Right cardiac atrium (tissue), 5 donors: ENCODE measurements at regions not wholly inside any gene's neighbourhood (a gene's known extent, or its start where the extent isn't known, plus 50 kb on each side); places are given as distances from the start of the nearest gene placed in this dataset.
A peak's percentile ranks its signal among the peaks of the same experiment; 100 is the strongest.
"Not testable (repeated sequence)": the region's sequence is repeated elsewhere in the genome, so short reads cannot be mapped to it uniquely, and the experiment has no call there.

Experiments used
- ATAC-seq, 2 donors: fragments of 200-7000 bp; cut with Tn5 transposase; one replicate each; pipeline versions ENCODE4 v1.8.0 to v1.9.1; 2020; ENCODE audit warnings: moderate library complexity in 2 of 2, mild to moderate bottlenecking in 1 of 2
- DNase-seq, 3 donors: peaks; one replicate each; pipeline ENCODE4 v3.0.0-alpha.2; 2020
- H3K27ac ChIP-seq: one replicate; pipeline ENCODE4 v1.5.1; 2013; ENCODE audit warnings: mild to moderate bottlenecking, low read length, control low read depth, moderate library complexity
- H3K27me3 ChIP-seq: one replicate; pipeline ENCODE4 v1.6.1; 2013; ENCODE audit not compliant: control insufficient read depth, insufficient read depth
- H3K4me1 ChIP-seq: one replicate; pipeline ENCODE4 v1.6.1; 2013; ENCODE audit warnings: low read length; ENCODE audit not compliant: control insufficient read depth, insufficient read depth
- H3K4me3 ChIP-seq: one replicate; pipeline ENCODE4 v1.5.1; 2013; ENCODE audit warnings: low read length, control low read depth
- H3K9me3 ChIP-seq: one replicate; pipeline ENCODE4 v1.6.1; 2013; ENCODE audit warnings: low read length; ENCODE audit not compliant: control insufficient read depth
- whole genome bisulfite sequencing: extraction: QIAGEN DNeasy Blood & Tissue Kit; methylation state at CpG from one replicate; pipeline ENCODE4 v1.1.7; 2013; 5-methylcytosine and 5-hydroxymethylcytosine counted together
- intact Hi-C, 4 donors: fragments of 100-400 bp; cut with DNase I; formaldehyde crosslinking; loops; one replicate each; pipeline versions ENCODE4 v1.11.0 to v1.14.0; 2022 to 2023
- donor health status: healthy with polysubstance abuse.
- donor health status: DM: no; HTN: yes; CAD: no.
- donor health status: DM: no; HTN: no; CAD: no.
- donor health status: DM: no; HTN: yes; CAD: no; lungs with severe emphysema.
- donor health status: DM: yes; HTN: yes; CAD: no.

GRCh38 chr15:68493629-68494028 lies 61.7 kb upstream of the ITGA11 start:
- Histone ChIP-seq H3K9me3 (no peaks in the 10 kb centered on the region), H3K27ac (no peak overlapping the region), H3K27me3 (no peaks in the 10 kb centered on the region), H3K4me1 (peaks cover 3% of the 10 kb centered on the region), H3K4me3 (no peak overlapping the region)
- 73% methylated on average over 3 of the region's 3 CpGs for WGBS
- ATAC-seq (no peak), DNase-seq (no peak)
- intact Hi-C loops = no loop called here

- H3K27ac ChIP-seq = no peak overlapping the region
- no peaks in the 10 kb centered on the region for H3K9me3 ChIP-seq
- H3K4me3 ChIP-seq = no peak overlapping the region
- no peak for DNase-seq
- ATAC-seq = no peak
- 74% methylated on average over 2 of the region's 2 CpGs for WGBS
- intact Hi-C loops = no loop called here
- H3K4me1 ChIP-seq = peaks cover 3% of the 10 kb centered on the region
- no peaks in the 10 kb centered on the region for H3K27me3 ChIP-seq
These were observed 62.7 kb upstream of the ITGA11 start for GRCh38 chr15:68494573-68495110.

GRCh38 chr15:68495221-68495950 lies 63.4 kb upstream of the ITGA11 start:
- 88% methylated on average over 1 of the region's 1 CpG for WGBS
- no peak overlapping the region for H3K27ac ChIP-seq
- H3K27me3 ChIP-seq = no peaks in the 10 kb centered on the region
- ATAC-seq (no peak), DNase-seq (no peak)
- no peaks in the 10 kb centered on the region for H3K9me3 ChIP-seq
- no peak overlapping the region for H3K4me3 ChIP-seq
- peaks cover 3% of the 10 kb centered on the region for H3K4me1 ChIP-seq
- intact Hi-C loops = no loop called here

GRCh38 chr15:68495981-68496705 lies 64.2 kb upstream of the ITGA11 start:
- DNase-seq (no peak), ATAC-seq (no peak)
- no peak overlapping the region for H3K4me3 ChIP-seq
- WGBS = 87% methylated on average over 3 of the region's 3 CpGs
- no peaks in the 10 kb centered on the region for H3K9me3 ChIP-seq
- intact Hi-C loops = no loop called here
- no peaks in the 10 kb centered on the region for H3K27me3 ChIP-seq
- peaks cover 3% of the 10 kb centered on the region for H3K4me1 ChIP-seq
- H3K27ac ChIP-seq = no peak overlapping the region

- H3K27ac ChIP-seq, H3K27me3 ChIP-seq, intact Hi-C loops, ATAC-seq, H3K9me3 ChIP-seq, H3K4me3 ChIP-seq, DNase-seq, H3K4me1 ChIP-seq: not testable (repeated sequence)
- WGBS = 83% methylated on average over 3 of the region's 3 CpGs
These were observed 64.8 kb upstream of the ITGA11 start for GRCh38 chr15:68496751-68497150.

- DNase-seq (no peak), ATAC-seq (no peak)
- no peaks in the 10 kb centered on the region for H3K27me3 ChIP-seq
- WGBS = 61% methylated on average over 5 of the region's 5 CpGs
- H3K4me1 ChIP-seq = peaks cover 3% of the 10 kb centered on the region
- intact Hi-C loops = no loop called here
- H3K9me3 ChIP-seq = no peaks in the 10 kb centered on the region
- H3K27ac ChIP-seq = no peak overlapping the region
- H3K4me3 ChIP-seq = no peak overlapping the region
These were observed 65.4 kb upstream of the ITGA11 start for GRCh38 chr15:68497206-68497910.

GRCh38 chr15:68498076-68498475 lies 66.1 kb upstream of the ITGA11 start:
- intact Hi-C loops = no loop called here
- WGBS = 98% methylated on average over 2 of the region's 2 CpGs
- no peak for ATAC-seq
- Histone ChIP-seq H3K27ac (no peak overlapping the region), H3K9me3 (no peaks in the 10 kb centered on the region), H3K27me3 (no peaks in the 10 kb centered on the region), H3K4me3 (no peak overlapping the region), H3K4me1 (no peaks in the 10 kb centered on the region)
- no peak for DNase-seq

- Histone ChIP-seq H3K4me1 (no peaks in the 10 kb centered on the region), H3K27me3 (no peaks in the 10 kb centered on the region), H3K9me3 (no peaks in the 10 kb centered on the region), H3K4me3 (no peak overlapping the region), H3K27ac (no peak overlapping the region)
- ATAC-seq = no peak
- DNase-seq = no peak
- intact Hi-C loops = no loop called here
- WGBS = 81% methylated on average over 5 of the region's 5 CpGs
These were observed 67.8 kb upstream of the ITGA11 start for GRCh38 chr15:68499620-68500312.

GRCh38 chr15:68500363-68501258 lies 68.6 kb upstream of the ITGA11 start:
- Histone ChIP-seq H3K27me3 (no peaks in the 10 kb centered on the region), H3K27ac (no peak overlapping the region), H3K9me3 (no peaks in the 10 kb centered on the region), H3K4me3 (no peak overlapping the region), H3K4me1 (no peaks in the 10 kb centered on the region)
- intact Hi-C loops = no loop called here
- DNase-seq (no peak), ATAC-seq (peak; percentile 18 to 32)
- 61% methylated on average over 11 of the region's 11 CpGs for WGBS

- no peak overlapping the region for H3K4me3 ChIP-seq
- DNase-seq = no peak
- no peaks in the 10 kb centered on the region for H3K27me3 ChIP-seq
- no peaks in the 10 kb centered on the region for H3K4me1 ChIP-seq
- H3K27ac ChIP-seq = no peak overlapping the region
- 54% methylated on average over 4 of the region's 4 CpGs for WGBS
- H3K9me3 ChIP-seq = no peaks in the 10 kb centered on the region
- intact Hi-C loops = no loop called here
- no peak for ATAC-seq
These were observed 69.3 kb upstream of the ITGA11 start for GRCh38 chr15:68501259-68501591.
